ENCODE measurements at regions not wholly inside any gene's neighbourhood (a gene's known extent, or its start where the extent isn't known, plus 50 kb on each side); places are given as distances from the start of the nearest gene placed in this dataset.
"Not testable (repeated sequence)": the region's sequence is repeated elsewhere in the genome, so short reads cannot be mapped to it uniquely, and the experiment has no call there.

GRCh38 chr9:38244971-38245370, 147.5 kb upstream of the ALDH1B1 start:
- Histone ChIP-seq H3K4me3 (ENCODE audit: low read depth, low read length) (no peak overlapping the region), H3K27ac (ENCODE audit: low read depth, low read length) (no peak overlapping the region), H3K4me1 (ENCODE audit: control insufficient read depth, insufficient read depth, low read length, unreplicated experiment) (no peaks in the 10 kb centered on the region), H3K36me3 (ENCODE audit: insufficient read depth, low read length) (no peaks in the 10 kb centered on the region), H3K79me2 (ENCODE audit: control insufficient read depth, insufficient read depth, low read length, unreplicated experiment) (no peaks in the 10 kb centered on the region), H3K27me3 (ENCODE audit: insufficient read depth, low read length) (peaks cover 36% of the 10 kb centered on the region), H2AFZ (ENCODE audit: low read length, unreplicated experiment) (no peak overlapping the region)

GRCh38 chr9:38243993-38244392, 148.5 kb upstream of the ALDH1B1 start:
- H3K79me2 ChIP-seq (ENCODE audit: control insufficient read depth, insufficient read depth, low read length, unreplicated experiment): no peaks in the 10 kb centered on the region
- no peak overlapping the region for H3K27ac ChIP-seq (ENCODE audit: low read depth, low read length)
- peaks cover 39% of the 10 kb centered on the region for H3K27me3 ChIP-seq (ENCODE audit: insufficient read depth, low read length)
- no peak overlapping the region for H3K4me3 ChIP-seq (ENCODE audit: low read depth, low read length)
- no peaks in the 10 kb centered on the region for H3K36me3 ChIP-seq (ENCODE audit: insufficient read depth, low read length)
- H2AFZ ChIP-seq (ENCODE audit: low read length, unreplicated experiment): no peak overlapping the region
- no peaks in the 10 kb centered on the region for H3K4me1 ChIP-seq (ENCODE audit: control insufficient read depth, insufficient read depth, low read length, unreplicated experiment)

GRCh38 chr9:38242151-38242550, 150.4 kb upstream of the ALDH1B1 start:
- not testable (repeated sequence) for H2AFZ ChIP-seq (ENCODE audit: low read length, unreplicated experiment); H3K4me1 ChIP-seq (ENCODE audit: control insufficient read depth, insufficient read depth, low read length, unreplicated experiment); H3K36me3 ChIP-seq (ENCODE audit: insufficient read depth, low read length); H3K79me2 ChIP-seq (ENCODE audit: control insufficient read depth, insufficient read depth, low read length, unreplicated experiment); H3K27ac ChIP-seq (ENCODE audit: low read depth, low read length); H3K4me3 ChIP-seq (ENCODE audit: low read depth, low read length)
- H3K27me3 ChIP-seq (ENCODE audit: insufficient read depth, low read length): peaks cover 28% of the 10 kb centered on the region

- Histone ChIP-seq H3K79me2 (ENCODE audit: control insufficient read depth, insufficient read depth, low read length, unreplicated experiment) (no peaks in the 10 kb centered on the region), H3K27me3 (ENCODE audit: insufficient read depth, low read length) (peaks cover 21% of the 10 kb centered on the region)
Observed at GRCh38 chr9:38240051-38240450, 152.5 kb upstream of the ALDH1B1 start.

GRCh38 chr9:38235244-38235643, 157.3 kb upstream of the ALDH1B1 start:
- no peak overlapping the region for H3K27ac ChIP-seq (ENCODE audit: low read depth, low read length)
- H3K36me3 ChIP-seq (ENCODE audit: insufficient read depth, low read length): no peaks in the 10 kb centered on the region

More at GRCh38 chr9:38240051-38240450, 152.5 kb upstream of the ALDH1B1 start:
- H3K4me3 ChIP-seq (ENCODE audit: low read depth, low read length): no peak overlapping the region
- no peaks in the 10 kb centered on the region for H3K4me1 ChIP-seq (ENCODE audit: control insufficient read depth, insufficient read depth, low read length, unreplicated experiment)
- no peak overlapping the region for H2AFZ ChIP-seq (ENCODE audit: low read length, unreplicated experiment)
- H3K36me3 ChIP-seq (ENCODE audit: insufficient read depth, low read length): no peaks in the 10 kb centered on the region
- H3K27ac ChIP-seq (ENCODE audit: low read depth, low read length): no peak overlapping the region

GRCh38 chr9:38234479-38235170, 157.9 kb upstream of the ALDH1B1 start:
- H3K36me3 ChIP-seq (ENCODE audit: insufficient read depth, low read length): no peaks in the 10 kb centered on the region
- H3K27me3 ChIP-seq (ENCODE audit: insufficient read depth, low read length): peaks cover 39% of the 10 kb centered on the region
- H3K4me1 ChIP-seq (ENCODE audit: control insufficient read depth, insufficient read depth, low read length, unreplicated experiment): no peaks in the 10 kb centered on the region
- no peaks in the 10 kb centered on the region for H3K79me2 ChIP-seq (ENCODE audit: control insufficient read depth, insufficient read depth, low read length, unreplicated experiment)
- no peak overlapping the region for H3K27ac ChIP-seq (ENCODE audit: low read depth, low read length)
- H3K4me3 ChIP-seq (ENCODE audit: low read depth, low read length): no peak overlapping the region
- H2AFZ ChIP-seq (ENCODE audit: low read length, unreplicated experiment): no peak overlapping the region

More at GRCh38 chr9:38235244-38235643, 157.3 kb upstream of the ALDH1B1 start:
- Histone ChIP-seq H3K79me2 (ENCODE audit: control insufficient read depth, insufficient read depth, low read length, unreplicated experiment) (no peaks in the 10 kb centered on the region), H2AFZ (ENCODE audit: low read length, unreplicated experiment) (no peak overlapping the region), H3K27me3 (ENCODE audit: insufficient read depth, low read length) (peaks cover 35% of the 10 kb centered on the region), H3K4me1 (ENCODE audit: control insufficient read depth, insufficient read depth, low read length, unreplicated experiment) (no peaks in the 10 kb centered on the region), H3K4me3 (ENCODE audit: low read depth, low read length) (no peak overlapping the region)

GRCh38 chr9:38233796-38234355, 158.6 kb upstream of the ALDH1B1 start:
- Histone ChIP-seq H3K27me3 (ENCODE audit: insufficient read depth, low read length) (peaks cover 39% of the 10 kb centered on the region), H3K36me3 (ENCODE audit: insufficient read depth, low read length) (no peaks in the 10 kb centered on the region), H3K4me1 (ENCODE audit: control insufficient read depth, insufficient read depth, low read length, unreplicated experiment) (no peaks in the 10 kb centered on the region), H2AFZ (ENCODE audit: low read length, unreplicated experiment) (no peak overlapping the region), H3K79me2 (ENCODE audit: control insufficient read depth, insufficient read depth, low read length, unreplicated experiment) (no peaks in the 10 kb centered on the region), H3K4me3 (ENCODE audit: low read depth, low read length) (no peak overlapping the region), H3K27ac (ENCODE audit: low read depth, low read length) (no peak overlapping the region)

GRCh38 chr9:38233343-38233742, 159.2 kb upstream of the ALDH1B1 start:
- H3K4me1 ChIP-seq (ENCODE audit: control insufficient read depth, insufficient read depth, low read length, unreplicated experiment): no peaks in the 10 kb centered on the region
- no peaks in the 10 kb centered on the region for H3K36me3 ChIP-seq (ENCODE audit: insufficient read depth, low read length)
- H3K4me3 ChIP-seq (ENCODE audit: low read depth, low read length): no peak overlapping the region
- H3K27me3 ChIP-seq (ENCODE audit: insufficient read depth, low read length): peaks cover 37% of the 10 kb centered on the region
- no peak overlapping the region for H3K27ac ChIP-seq (ENCODE audit: low read depth, low read length)
- H2AFZ ChIP-seq (ENCODE audit: low read length, unreplicated experiment): no peak overlapping the region
- no peaks in the 10 kb centered on the region for H3K79me2 ChIP-seq (ENCODE audit: control insufficient read depth, insufficient read depth, low read length, unreplicated experiment)

- Histone ChIP-seq H3K4me1 (ENCODE audit: control insufficient read depth, insufficient read depth, low read length, unreplicated experiment) (peaks cover under 1% of the 10 kb centered on the region), H3K27ac (ENCODE audit: low read depth, low read length) (no peak overlapping the region), H3K4me3 (ENCODE audit: low read depth, low read length) (no peak overlapping the region), H3K36me3 (ENCODE audit: insufficient read depth, low read length) (no peaks in the 10 kb centered on the region), H3K79me2 (ENCODE audit: control insufficient read depth, insufficient read depth, low read length, unreplicated experiment) (no peaks in the 10 kb centered on the region), H2AFZ (ENCODE audit: low read length, unreplicated experiment) (no peak overlapping the region), H3K27me3 (ENCODE audit: insufficient read depth, low read length) (peaks cover 40% of the 10 kb centered on the region)
Observed at GRCh38 chr9:38232895-38233294, 159.6 kb upstream of the ALDH1B1 start.

GRCh38 chr9:38229504-38230155, 160.6 kb upstream of the SHB start:
- no peaks in the 10 kb centered on the region for H3K36me3 ChIP-seq (ENCODE audit: insufficient read depth, low read length)
- H2AFZ ChIP-seq (ENCODE audit: low read length, unreplicated experiment): no peak overlapping the region
- H3K79me2 ChIP-seq (ENCODE audit: control insufficient read depth, insufficient read depth, low read length, unreplicated experiment): no peaks in the 10 kb centered on the region
- H3K27ac ChIP-seq (ENCODE audit: low read depth, low read length): no peak overlapping the region
- H3K27me3 ChIP-seq (ENCODE audit: insufficient read depth, low read length): peaks cover 28% of the 10 kb centered on the region
- H3K4me1 ChIP-seq (ENCODE audit: control insufficient read depth, insufficient read depth, low read length, unreplicated experiment): peaks cover 8% of the 10 kb centered on the region
- H3K4me3 ChIP-seq (ENCODE audit: low read depth, low read length): no peak overlapping the region

- peaks cover 26% of the 10 kb centered on the region for H3K27me3 ChIP-seq (ENCODE audit: insufficient read depth, low read length)
- H3K36me3 ChIP-seq (ENCODE audit: insufficient read depth, low read length): no peaks in the 10 kb centered on the region
- no peak overlapping the region for H3K4me3 ChIP-seq (ENCODE audit: low read depth, low read length)
- peaks cover 8% of the 10 kb centered on the region for H3K4me1 ChIP-seq (ENCODE audit: control insufficient read depth, insufficient read depth, low read length, unreplicated experiment)
- no peak overlapping the region for H2AFZ ChIP-seq (ENCODE audit: low read length, unreplicated experiment)
- H3K27ac ChIP-seq (ENCODE audit: low read depth, low read length): no peak overlapping the region
- no peaks in the 10 kb centered on the region for H3K79me2 ChIP-seq (ENCODE audit: control insufficient read depth, insufficient read depth, low read length, unreplicated experiment)
Observed at GRCh38 chr9:38229104-38229500, 160.1 kb upstream of the SHB start.
